ENCODE measurements at regions not wholly inside any gene's neighbourhood (a gene's known extent, or its start where the extent isn't known, plus 50 kb on each side); places are given as distances from the start of the nearest gene placed in this dataset.

GRCh38 chr4:184282895-184283654 is 65.4 kb upstream of the ENPP6 start (continued):
- 0 out of 2 replicates have a peak, but pooled peaks have one; percentile 24 for TF ChIP-seq MXI1 (IDR thresholded peaks at IDR 0.05; ENCODE audit: low read depth, low read length)
- TF ChIP-seq ZNF687 (IDR thresholded peaks at IDR 0.05) = peak; percentile 81
- peak; percentile 67 for TF ChIP-seq TCF7 (IDR thresholded peaks at IDR 0.05; ENCODE audit: borderline replicate concordance)
- peak; percentile 64 for TF ChIP-seq SP1 (IDR thresholded peaks at IDR 0.05; ENCODE audit: low read depth, low read length)
- TF ChIP-seq RAD51 (IDR thresholded peaks at IDR 0.05) = peak; percentile 32
- peak; percentile 84 for TF ChIP-seq IRF4 (IDR thresholded peaks at IDR 0.05; ENCODE audit: low read depth, low read length)
- TF ChIP-seq ZNF24 (IDR thresholded peaks at IDR 0.05) = peak; percentile 53; the same call in 1 of the 2 replicates
- TF ChIP-seq, protein P1, sequence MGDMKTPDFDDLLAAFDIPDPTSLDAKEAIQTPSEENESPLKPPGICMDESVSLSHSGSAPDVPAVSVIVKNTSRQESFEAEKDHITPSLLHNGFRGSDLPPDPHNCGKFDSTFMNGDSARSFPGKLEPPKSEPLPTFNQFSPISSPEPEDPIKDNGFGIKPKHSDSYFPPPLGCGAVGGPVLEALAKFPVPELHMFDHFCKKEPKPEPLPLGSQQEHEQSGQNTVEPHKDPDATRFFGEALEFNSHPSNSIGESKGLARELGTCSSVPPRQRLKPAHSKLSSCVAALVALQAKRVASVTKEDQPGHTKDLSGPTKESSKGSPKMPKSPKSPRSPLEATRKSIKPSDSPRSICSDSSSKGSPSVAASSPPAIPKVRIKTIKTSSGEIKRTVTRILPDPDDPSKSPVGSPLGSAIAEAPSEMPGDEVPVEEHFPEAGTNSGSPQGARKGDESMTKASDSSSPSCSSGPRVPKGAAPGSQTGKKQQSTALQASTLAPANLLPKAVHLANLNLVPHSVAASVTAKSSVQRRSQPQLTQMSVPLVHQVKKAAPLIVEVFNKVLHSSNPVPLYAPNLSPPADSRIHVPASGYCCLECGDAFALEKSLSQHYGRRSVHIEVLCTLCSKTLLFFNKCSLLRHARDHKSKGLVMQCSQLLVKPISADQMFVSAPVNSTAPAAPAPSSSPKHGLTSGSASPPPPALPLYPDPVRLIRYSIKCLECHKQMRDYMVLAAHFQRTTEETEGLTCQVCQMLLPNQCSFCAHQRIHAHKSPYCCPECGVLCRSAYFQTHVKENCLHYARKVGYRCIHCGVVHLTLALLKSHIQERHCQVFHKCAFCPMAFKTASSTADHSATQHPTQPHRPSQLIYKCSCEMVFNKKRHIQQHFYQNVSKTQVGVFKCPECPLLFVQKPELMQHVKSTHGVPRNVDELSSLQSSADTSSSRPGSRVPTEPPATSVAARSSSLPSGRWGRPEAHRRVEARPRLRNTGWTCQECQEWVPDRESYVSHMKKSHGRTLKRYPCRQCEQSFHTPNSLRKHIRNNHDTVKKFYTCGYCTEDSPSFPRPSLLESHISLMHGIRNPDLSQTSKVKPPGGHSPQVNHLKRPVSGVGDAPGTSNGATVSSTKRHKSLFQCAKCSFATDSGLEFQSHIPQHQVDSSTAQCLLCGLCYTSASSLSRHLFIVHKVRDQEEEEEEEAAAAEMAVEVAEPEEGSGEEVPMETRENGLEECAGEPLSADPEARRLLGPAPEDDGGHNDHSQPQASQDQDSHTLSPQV (IDR thresholded peaks at IDR 0.05) = peak; percentile 42
- peak; percentile 80 for TF ChIP-seq IKZF1 (conservative IDR thresholded peaks at IDR 0.05)
- TF ChIP-seq NRF1 (conservative IDR thresholded peaks at IDR 0.05; ENCODE audit: low read depth, low read length) = no peak
- peak in 1 of 2 experiments; percentile 24; a peak in 1 of 4 replicates for TF ChIP-seq BHLHE40 (IDR thresholded peaks at IDR 0.05; ENCODE audit: borderline replicate concordance in 1 of 2, low read depth in 2 of 2, low read length in 1 of 2)
- peak; percentile 95 for TF ChIP-seq TBL1XR1 (IDR thresholded peaks at IDR 0.05; ENCODE audit: low read depth, low read length)
- TF ChIP-seq, protein P2, sequence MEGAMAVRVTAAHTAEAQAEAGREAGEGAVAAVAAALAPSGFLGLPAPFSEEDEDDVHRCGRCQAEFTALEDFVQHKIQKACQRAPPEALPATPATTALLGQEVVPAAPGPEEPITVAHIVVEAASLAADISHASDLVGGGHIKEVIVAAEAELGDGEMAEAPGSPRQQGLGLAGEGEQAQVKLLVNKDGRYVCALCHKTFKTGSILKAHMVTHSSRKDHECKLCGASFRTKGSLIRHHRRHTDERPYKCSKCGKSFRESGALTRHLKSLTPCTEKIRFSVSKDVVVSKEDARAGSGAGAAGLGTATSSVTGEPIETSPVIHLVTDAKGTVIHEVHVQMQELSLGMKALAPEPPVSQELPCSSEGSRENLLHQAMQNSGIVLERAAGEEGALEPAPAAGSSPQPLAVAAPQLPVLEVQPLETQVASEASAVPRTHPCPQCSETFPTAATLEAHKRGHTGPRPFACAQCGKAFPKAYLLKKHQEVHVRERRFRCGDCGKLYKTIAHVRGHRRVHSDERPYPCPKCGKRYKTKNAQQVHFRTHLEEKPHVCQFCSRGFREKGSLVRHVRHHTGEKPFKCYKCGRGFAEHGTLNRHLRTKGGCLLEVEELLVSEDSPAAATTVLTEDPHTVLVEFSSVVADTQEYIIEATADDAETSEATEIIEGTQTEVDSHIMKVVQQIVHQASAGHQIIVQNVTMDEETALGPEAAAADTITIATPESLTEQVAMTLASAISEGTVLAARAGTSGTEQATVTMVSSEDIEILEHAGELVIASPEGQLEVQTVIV (IDR thresholded peaks at IDR 0.05; ENCODE audit: borderline replicate concordance, partially characterized antibody) = no peak
- peak; percentile 94 for TF ChIP-seq NR2F1 (conservative IDR thresholded peaks at IDR 0.05)
- TF ChIP-seq RB1 (IDR thresholded peaks at IDR 0.05; ENCODE audit: borderline replicate concordance) = no peak
- TF ChIP-seq HDAC6 (IDR thresholded peaks at IDR 0.05; ENCODE audit: unreplicated experiment) = no peak
- TF ChIP-seq IKZF2 (IDR thresholded peaks at IDR 0.05) = peak; percentile 89 to 90
- TF ChIP-seq SPI1 (IDR thresholded peaks at IDR 0.05; ENCODE audit: borderline replicate concordance, insufficient read depth, low read depth, low read length) = no peak
